Karpas-422 (cell line): ENCODE measurements at regions not wholly inside any gene's neighbourhood (a gene's known extent, or its start where the extent isn't known, plus 50 kb on each side); places are given as distances from the start of the nearest gene placed in this dataset.

Experiments used
- DNase-seq: peaks from one replicate; pipeline ENCODE4 v3.0.0-alpha.2; 2015
- H2AFZ ChIP-seq: fragments of 200-600 bp; sonication (generic); 2 replicates; pipeline ENCODE4 v1.6.1; 2014; ENCODE audit warnings: antibody characterized with exemption, low read length, mixed read lengths
- H3K27ac ChIP-seq: fragments of 200-600 bp; sonication (generic); 2 replicates; pipeline ENCODE4 v1.5.1; 2014; ENCODE audit warnings: mild to moderate bottlenecking, low read length, moderate library complexity
- H3K27me3 ChIP-seq: fragments of 200-600 bp; sonication (generic); 2 replicates; pipeline ENCODE4 v1.6.1; 2014; ENCODE audit warnings: low read length, mixed read lengths
- H3K36me3 ChIP-seq: fragments of 200-600 bp; sonication (generic); 2 replicates; pipeline ENCODE4 v1.6.1; 2014; ENCODE audit warnings: low read length, mixed read lengths; ENCODE audit not compliant: insufficient read depth
- H3K4me1 ChIP-seq: fragments of 200-600 bp; sonication (generic); 2 replicates; pipeline ENCODE4 v1.6.1; 2014; ENCODE audit warnings: mild to moderate bottlenecking, low read length, mixed read lengths
- H3K4me2 ChIP-seq: fragments of 200-600 bp; sonication (generic); 2 replicates; pipeline ENCODE4 v1.6.1; 2014; ENCODE audit warnings: low read length, low read depth, mild to moderate bottlenecking; ENCODE audit not compliant: poor library complexity, severe bottlenecking
- H3K4me3 ChIP-seq: fragments of 200-600 bp; sonication (generic); 2 replicates; pipeline ENCODE4 v1.5.1; 2014; ENCODE audit warnings: mild to moderate bottlenecking, antibody characterized with exemption, low read length, mixed read lengths
- H3K79me2 ChIP-seq: fragments of 200-600 bp; sonication (generic); 2 replicates; pipeline ENCODE4 v1.6.1; 2014; ENCODE audit warnings: mild to moderate bottlenecking, low read length, mixed read lengths
- H3K9ac ChIP-seq: fragments of 200-600 bp; sonication (generic); 2 replicates; pipeline ENCODE4 v1.6.0; 2014; ENCODE audit warnings: low read length
- H3K9me2 ChIP-seq: fragments of 200-600 bp; sonication (generic), shearing (Covaris generic); replicated peaks from 2 replicates; pipeline ENCODE4 v1.6.0; 2014; ENCODE audit warnings: mild to moderate bottlenecking, low read length, moderate library complexity; ENCODE audit not compliant: insufficient read depth
- H3K9me3 ChIP-seq: fragments of 300-700, 200-600 bp; sonication (generic); 2 replicates; pipeline ENCODE4 v1.6.1; 2014; ENCODE audit warnings: low read length, mixed read lengths
- H4K20me1 ChIP-seq: fragments of 200-600 bp; sonication (generic); 2 replicates; pipeline ENCODE4 v1.6.1; 2014; ENCODE audit warnings: mild to moderate bottlenecking, antibody characterized with exemption, low read length, low read depth; ENCODE audit not compliant: insufficient read depth

DNA sequence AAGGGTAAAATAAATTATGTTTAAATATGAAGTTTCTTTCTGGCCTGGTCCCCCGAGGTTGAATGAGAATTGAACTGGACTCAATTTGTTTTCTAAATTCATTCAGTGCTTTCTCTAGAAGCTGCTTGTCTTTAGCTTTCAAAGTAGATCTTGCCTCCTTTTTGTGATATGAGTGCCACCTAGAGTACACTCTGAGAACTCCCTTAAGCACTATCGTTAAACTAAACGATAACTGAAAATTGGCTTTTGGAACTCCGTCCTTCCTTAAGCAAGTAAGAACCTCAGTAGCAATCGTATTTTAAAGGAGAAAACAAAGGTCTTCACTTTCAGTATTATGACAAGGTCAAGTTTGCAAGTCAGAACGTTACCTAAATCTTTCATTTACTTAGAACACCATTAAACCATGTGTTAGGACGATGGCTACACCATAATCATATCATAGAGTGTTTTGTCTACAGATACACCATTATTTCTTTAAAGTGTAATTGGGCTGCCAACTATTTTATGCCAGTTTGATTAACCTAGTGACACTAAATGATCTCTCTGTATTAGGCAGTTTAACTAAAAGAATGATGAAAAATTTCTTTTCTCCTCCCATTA is 364.8 kb downstream of the SNAPC1 start:
- Histone ChIP-seq H2AFZ (peak overlapping the region; percentile 29; the same call in 1 of the 2 replicates), H3K36me3 (no peaks in the 10 kb centered on the region), H3K4me2 (peak overlapping the region; percentile 56), H3K9me3 (no peaks in the 10 kb centered on the region), H3K9me2 (no peaks in the 10 kb centered on the region), H3K79me2 (no peaks in the 10 kb centered on the region), H3K27me3 (no peaks in the 10 kb centered on the region), H3K27ac (peak overlapping the region; percentile 75), H3K4me1 (peaks cover 48% of the 10 kb centered on the region), H3K9ac (peak overlapping the region; percentile 27), H3K4me3 (no peak overlapping the region), H4K20me1 (no peaks in the 10 kb centered on the region)
- DNase-seq: peak; percentile 95

DNA sequence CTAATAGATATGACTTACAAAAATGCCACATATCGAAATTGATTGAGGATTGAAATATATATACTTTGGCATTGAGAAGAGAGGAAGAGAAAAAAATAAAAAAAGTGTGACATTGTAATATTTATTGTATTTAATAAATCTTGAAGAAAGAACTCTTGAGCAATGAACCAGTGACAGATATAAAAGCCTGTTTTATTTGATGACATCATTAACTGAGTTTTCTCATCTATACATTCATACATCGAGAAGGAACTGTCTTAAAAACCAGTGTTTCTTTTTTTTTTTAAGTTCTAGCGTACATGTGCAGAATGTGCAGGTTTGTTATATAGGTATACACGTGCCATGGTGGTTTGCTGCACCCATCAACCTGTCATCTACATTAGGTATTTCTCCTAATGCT is 368.2 kb downstream of the SNAPC1 start:
- Histone ChIP-seq H3K36me3 (no peaks in the 10 kb centered on the region), H3K9me2 (no peaks in the 10 kb centered on the region), H3K9ac (no peak overlapping the region), H3K4me2 (no peak overlapping the region), H3K27ac (no peak overlapping the region), H4K20me1 (no peaks in the 10 kb centered on the region), H2AFZ (no peak overlapping the region), H3K4me1 (peaks cover 18% of the 10 kb centered on the region), H3K4me3 (no peak overlapping the region), H3K79me2 (no peaks in the 10 kb centered on the region), H3K27me3 (no peaks in the 10 kb centered on the region), H3K9me3 (no peaks in the 10 kb centered on the region)
- no peak for DNase-seq

DNA sequence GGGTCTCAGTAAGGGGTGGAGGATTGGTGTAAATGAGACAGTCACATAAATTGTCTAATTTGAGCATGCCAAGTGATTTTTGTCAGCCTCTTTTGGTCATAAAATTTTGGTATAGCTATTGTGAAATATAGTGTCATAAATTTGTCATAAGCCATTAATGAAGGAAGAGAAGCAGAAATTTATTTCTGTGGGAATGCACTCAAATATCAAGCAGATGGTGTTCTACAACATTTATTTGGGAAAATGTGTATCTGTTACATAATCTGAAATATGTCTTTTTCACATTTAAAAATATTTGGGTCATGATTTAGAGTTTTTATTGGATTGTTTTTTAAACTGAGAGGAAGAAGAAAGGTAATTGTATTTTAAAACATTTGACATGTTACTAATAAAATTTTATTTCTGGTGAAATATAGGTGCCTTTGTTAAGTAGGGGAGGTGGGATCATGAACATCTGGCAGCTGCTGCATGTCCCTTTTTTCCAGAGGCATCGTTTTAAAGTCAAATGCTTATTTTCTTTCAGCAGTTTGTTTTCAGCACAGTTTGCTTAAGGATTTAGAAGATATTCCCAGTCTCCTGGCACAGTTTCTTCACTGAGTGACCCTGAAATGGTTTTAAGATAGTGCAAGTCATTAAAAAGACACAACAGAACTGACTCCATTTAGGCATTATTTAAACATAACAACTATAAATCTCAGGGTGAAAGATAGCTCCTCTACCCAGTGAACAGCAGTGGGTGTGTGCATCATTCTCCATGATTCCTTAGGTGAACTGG is 371.7 kb downstream of the SNAPC1 start:
- Histone ChIP-seq H3K9me3 (no peaks in the 10 kb centered on the region), H3K27ac (no peak overlapping the region), H3K9ac (no peak overlapping the region), H3K79me2 (no peaks in the 10 kb centered on the region), H2AFZ (no peak overlapping the region), H3K9me2 (no peaks in the 10 kb centered on the region), H3K4me1 (no peaks in the 10 kb centered on the region), H3K27me3 (no peaks in the 10 kb centered on the region), H3K4me3 (no peak overlapping the region), H3K36me3 (no peaks in the 10 kb centered on the region), H4K20me1 (no peaks in the 10 kb centered on the region), H3K4me2 (no peak overlapping the region)
- DNase-seq: no peak

DNA sequence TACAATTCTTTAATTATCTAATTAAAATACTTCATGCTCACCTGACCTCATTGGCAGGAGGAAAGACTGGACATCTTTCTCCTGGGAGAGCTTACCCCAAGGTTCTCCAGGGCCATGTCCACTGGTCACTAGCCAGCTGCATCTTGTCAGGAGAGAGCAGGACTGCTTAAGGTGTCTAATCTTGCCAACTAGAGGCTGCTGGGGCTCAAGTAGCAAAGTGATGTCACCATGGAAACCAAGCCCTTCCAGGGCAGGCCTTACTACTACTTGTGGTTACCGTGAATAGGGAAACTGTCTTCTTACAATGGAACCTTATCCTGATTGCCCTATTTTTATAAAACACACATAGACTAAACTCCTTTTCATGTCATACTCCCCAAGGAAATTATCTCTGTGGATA is 376.4 kb downstream of the SNAPC1 start:
- Histone ChIP-seq H4K20me1 (no peaks in the 10 kb centered on the region), H3K4me3 (no peak overlapping the region), H3K36me3 (no peaks in the 10 kb centered on the region), H3K4me2 (no peak overlapping the region), H3K9me2 (no peaks in the 10 kb centered on the region; the same call in 1 of the 2 replicates), H3K27me3 (no peaks in the 10 kb centered on the region), H3K79me2 (no peaks in the 10 kb centered on the region), H3K9ac (no peak overlapping the region), H3K9me3 (no peaks in the 10 kb centered on the region), H3K4me1 (no peaks in the 10 kb centered on the region), H2AFZ (no peak overlapping the region), H3K27ac (no peak overlapping the region)
- DNase-seq: peak; percentile 61

DNA sequence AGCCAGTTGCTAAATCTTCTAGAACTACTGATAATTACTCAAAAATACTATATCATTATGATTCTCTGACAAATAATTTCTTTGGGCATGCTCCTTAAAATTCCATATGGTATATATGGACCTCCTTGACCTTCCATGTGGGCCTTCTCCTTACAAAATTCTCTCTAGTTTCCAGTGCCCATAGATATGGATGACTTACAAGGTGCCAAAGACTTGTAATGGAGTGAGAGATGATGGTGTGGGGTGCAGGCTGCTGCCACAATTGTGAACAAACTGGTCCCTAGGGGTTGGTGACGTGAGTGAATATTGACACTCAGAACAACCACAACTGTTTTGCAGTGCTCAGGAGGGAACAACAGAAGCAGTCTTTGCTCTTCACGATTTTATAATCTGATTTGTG is 378.9 kb downstream of the SNAPC1 start:
- no peaks in the 10 kb centered on the region for H3K36me3 ChIP-seq
- H3K9me3 ChIP-seq: no peaks in the 10 kb centered on the region
- H2AFZ ChIP-seq: no peak overlapping the region
- no peak overlapping the region for H3K9ac ChIP-seq
- H3K4me2 ChIP-seq: no peak overlapping the region
- 0 out of 2 replicates have a peak, but pooled peaks cover 2% of the 10 kb centered on the region for H3K27me3 ChIP-seq
- H3K79me2 ChIP-seq: no peaks in the 10 kb centered on the region
- no peaks in the 10 kb centered on the region for H4K20me1 ChIP-seq
- H3K4me3 ChIP-seq: no peak overlapping the region
- no peak overlapping the region for H3K27ac ChIP-seq
- DNase-seq: no peak
- H3K9me2 ChIP-seq: no peaks in the 10 kb centered on the region; the same call in 1 of the 2 replicates
- H3K4me1 ChIP-seq: no peaks in the 10 kb centered on the region

DNA sequence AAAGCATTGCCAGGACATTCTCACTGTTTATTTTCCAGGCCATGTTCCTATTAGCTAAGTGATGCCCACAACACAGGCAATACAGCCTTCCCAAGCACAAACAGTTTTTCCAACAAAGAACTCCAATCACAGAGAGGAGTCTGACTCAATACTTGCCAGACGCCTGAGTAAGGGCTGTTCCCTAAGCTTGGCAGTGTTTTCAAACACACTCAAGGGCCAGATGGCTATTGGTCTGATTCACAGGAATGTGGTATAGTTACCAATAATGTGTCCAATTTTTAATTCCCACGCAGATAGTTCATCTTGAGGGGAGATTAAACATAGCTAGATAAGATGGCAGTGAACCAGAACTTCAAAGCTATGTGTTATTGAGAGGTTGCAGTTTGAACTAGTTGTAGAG is 381.0 kb downstream of the SNAPC1 start:
- H4K20me1 ChIP-seq: no peaks in the 10 kb centered on the region
- 0 out of 2 replicates have a peak, but pooled peaks cover 2% of the 10 kb centered on the region for H3K27me3 ChIP-seq
- no peaks in the 10 kb centered on the region; the same call in 1 of the 2 replicates for H3K9me2 ChIP-seq
- peak overlapping the region; percentile 39 for H2AFZ ChIP-seq
- DNase-seq: no peak
- H3K9me3 ChIP-seq: peaks cover 8% of the 10 kb centered on the region; the same call in 1 of the 2 replicates
- no peak overlapping the region for H3K9ac ChIP-seq
- H3K27ac ChIP-seq: no peak overlapping the region
- no peak overlapping the region for H3K4me2 ChIP-seq
- no peak overlapping the region for H3K4me3 ChIP-seq
- no peaks in the 10 kb centered on the region for H3K36me3 ChIP-seq
- no peaks in the 10 kb centered on the region for H3K79me2 ChIP-seq
- H3K4me1 ChIP-seq: no peaks in the 10 kb centered on the region

DNA sequence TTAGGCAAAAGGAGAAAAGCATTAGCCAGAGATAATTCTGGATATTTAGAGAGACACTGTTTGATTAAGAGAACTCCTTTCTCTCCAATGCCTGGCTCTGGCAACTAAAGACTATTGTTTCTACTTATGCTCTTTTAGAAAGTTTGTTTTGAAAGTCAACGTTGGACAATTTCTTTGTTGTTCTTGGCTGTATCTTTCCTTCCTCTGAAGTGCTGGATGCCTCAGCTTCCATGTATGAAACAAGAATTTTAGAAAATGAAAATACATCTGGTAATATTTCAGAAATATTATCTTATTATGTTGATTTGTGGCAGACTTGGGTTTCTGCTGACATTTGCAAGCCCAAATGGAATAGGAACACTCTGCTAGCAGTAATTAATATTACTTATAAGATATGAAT is 382.6 kb downstream of the SNAPC1 start:
- DNase-seq: no peak
- no peak overlapping the region for H3K27ac ChIP-seq

DNA sequence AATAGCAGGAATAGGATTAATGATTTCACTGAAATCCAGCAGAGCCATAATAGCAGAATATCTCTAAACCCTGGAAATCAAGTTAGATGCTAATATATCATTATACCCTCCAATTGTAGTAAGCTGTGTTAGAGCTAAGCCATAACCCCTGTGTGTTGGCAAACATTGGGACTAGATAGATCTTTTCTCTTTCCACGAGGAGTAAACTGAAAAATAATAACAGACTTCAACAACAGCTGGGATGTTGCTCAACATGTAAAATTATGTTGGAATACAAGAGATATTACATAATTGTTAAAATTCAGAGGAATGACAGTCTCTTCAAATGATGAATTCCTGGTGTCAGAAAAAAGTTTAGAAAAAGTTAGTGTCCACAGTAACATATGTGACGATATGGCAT is 383.8 kb downstream of the SNAPC1 start:
- DNase-seq: no peak
- H3K27ac ChIP-seq: no peak overlapping the region
- no peak overlapping the region for H3K9ac ChIP-seq
- H3K79me2 ChIP-seq: no peaks in the 10 kb centered on the region
- peaks cover 8% of the 10 kb centered on the region; the same call in 1 of the 2 replicates for H3K9me3 ChIP-seq
- no peaks in the 10 kb centered on the region; the same call in 1 of the 2 replicates for H3K9me2 ChIP-seq
- no peak overlapping the region for H3K4me3 ChIP-seq
- H2AFZ ChIP-seq: no peak overlapping the region
- H3K4me1 ChIP-seq: no peaks in the 10 kb centered on the region
- no peak overlapping the region for H3K4me2 ChIP-seq
- H4K20me1 ChIP-seq: no peaks in the 10 kb centered on the region
- H3K36me3 ChIP-seq: no peaks in the 10 kb centered on the region
- H3K27me3 ChIP-seq: 0 out of 2 replicates have a peak, but pooled peaks cover 2% of the 10 kb centered on the region

More for the DNA sequence above, 382.6 kb downstream of the SNAPC1 start:
- H4K20me1 ChIP-seq: no peaks in the 10 kb centered on the region
- H2AFZ ChIP-seq: no peak overlapping the region
- no peak overlapping the region for H3K9ac ChIP-seq
- H3K9me3 ChIP-seq: peaks cover 8% of the 10 kb centered on the region; the same call in 1 of the 2 replicates
- H3K4me3 ChIP-seq: no peak overlapping the region
- H3K79me2 ChIP-seq: no peaks in the 10 kb centered on the region
- H3K4me1 ChIP-seq: no peaks in the 10 kb centered on the region
- H3K9me2 ChIP-seq: no peaks in the 10 kb centered on the region; the same call in 1 of the 2 replicates
- 0 out of 2 replicates have a peak, but pooled peaks cover 2% of the 10 kb centered on the region for H3K27me3 ChIP-seq
- H3K4me2 ChIP-seq: no peak overlapping the region
- no peaks in the 10 kb centered on the region for H3K36me3 ChIP-seq
